ENCODE measurements at regions not wholly inside any gene's neighbourhood (a gene's known extent, or its start where the extent isn't known, plus 50 kb on each side); places are given as distances from the start of the nearest gene placed in this dataset.

DNA sequence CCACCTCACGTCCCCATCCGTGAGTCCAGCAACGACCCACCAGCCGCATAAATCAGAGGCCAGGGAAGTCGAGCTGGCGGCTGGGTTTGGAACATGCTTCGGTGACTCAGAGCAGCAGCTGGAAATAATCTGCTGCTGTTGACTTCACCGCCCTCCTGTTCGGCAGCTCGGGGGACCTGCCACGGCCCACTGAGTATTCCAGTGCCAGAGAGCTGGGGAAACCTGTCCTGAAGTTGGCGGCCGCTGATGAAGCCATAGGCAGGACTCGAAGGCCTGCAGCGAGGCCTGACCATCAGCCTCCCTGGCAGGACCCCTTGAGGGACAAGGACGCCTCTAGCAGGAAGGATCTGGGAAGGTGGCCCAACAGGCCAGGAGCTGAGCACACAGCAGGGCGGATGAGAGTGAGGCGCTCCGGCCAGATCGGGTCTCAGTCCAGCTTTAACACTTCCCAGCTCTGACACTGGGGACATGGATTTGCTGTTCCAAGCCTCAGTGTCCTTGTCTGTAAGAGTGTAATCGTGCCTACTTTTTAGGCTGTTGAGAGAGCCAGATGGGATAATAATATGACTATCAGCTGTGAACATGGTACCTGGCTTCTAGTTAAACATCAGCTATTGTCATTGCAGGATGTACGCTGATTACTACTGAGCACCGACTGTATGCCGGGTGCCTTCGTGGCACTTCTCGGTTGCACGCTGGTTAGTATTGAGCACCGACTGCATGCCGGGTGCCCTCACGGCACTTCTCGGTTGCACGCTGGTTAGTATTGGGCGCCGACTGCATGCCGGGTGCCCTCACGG is 50.4 kb upstream of the CIBAR2 start:
- no peak for DNase-seq

- no peak for DNase-seq
Observed at GRCh38 chr16:85163278-85164112, 51.2 kb upstream of the CIBAR2 start.

DNA sequence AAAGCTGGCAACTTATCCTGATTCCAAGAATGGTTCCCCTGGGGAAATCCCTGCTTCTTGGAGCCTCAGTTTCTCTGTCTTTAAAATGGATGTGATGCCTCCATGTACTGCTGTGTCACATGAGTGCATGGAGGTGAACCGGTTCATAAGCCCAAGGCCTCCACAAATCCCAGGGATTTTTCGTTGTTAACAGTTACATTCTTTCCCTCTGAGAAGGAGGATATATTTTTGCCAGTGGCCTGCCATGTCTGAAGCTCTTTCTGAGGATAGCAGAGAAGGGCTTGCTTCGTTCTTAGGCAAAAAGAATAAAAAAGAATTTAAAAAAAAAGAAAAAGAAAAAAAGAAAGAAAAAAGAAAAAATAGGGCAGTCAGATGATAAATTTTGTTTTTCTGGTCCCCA is 52.2 kb upstream of the CIBAR2 start:
- no peak for DNase-seq

DNA sequence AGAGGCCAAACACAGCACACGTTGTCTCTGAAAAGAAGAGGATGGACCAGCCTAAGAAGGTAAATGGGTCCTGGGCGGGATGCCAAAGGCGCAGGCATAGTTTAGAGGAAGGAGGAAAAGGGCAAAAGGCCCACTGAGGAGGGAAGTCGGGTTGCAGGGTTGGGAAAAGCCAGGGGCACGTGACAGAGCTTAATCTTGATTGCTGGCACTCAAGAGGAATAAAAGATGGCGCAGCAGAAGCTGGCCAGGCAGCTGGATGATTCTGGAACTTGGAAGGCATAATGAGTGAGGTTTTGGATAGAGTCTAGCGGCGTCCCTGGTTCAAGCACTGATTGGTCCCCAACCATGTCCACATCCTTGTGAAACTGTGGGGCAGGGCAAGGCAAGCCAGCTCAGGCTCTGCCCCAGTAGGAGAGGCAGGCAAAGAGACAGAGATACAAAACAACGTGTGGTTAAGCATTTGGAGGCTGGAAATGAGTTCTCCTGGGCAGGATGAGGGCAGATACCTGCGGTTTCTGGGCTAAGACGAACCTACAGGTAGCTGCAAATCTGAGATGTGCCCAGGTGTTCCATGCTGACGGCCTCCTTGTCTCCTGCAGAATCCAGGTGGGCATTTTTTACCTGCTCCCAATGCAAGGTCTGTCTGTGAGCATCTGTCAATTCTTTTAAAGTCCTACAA is 52.7 kb upstream of the CIBAR2 start:
- DNase-seq = no peak

GRCh38 chr16:85165781-85166180 is 53.5 kb upstream of the CIBAR2 start:
- DNase-seq = no peak

DNA sequence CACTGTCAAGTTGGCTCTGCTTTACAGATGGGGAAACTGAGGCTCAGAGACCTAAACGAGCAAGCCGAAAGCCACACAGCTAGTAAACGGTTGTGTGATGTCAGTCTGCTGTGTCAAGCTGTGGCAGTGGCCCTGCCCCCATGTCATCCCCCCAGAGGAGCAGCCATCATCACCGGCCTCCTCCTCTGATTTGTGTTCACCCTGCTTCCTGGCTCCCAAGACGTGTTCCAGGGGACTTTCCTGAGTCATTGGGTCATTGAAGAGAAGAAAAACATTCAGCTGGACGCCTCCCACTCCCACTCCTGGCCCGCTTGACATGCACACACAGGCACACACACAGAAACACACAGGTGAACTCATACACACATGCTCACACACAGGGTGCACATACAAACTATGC is 54.0 kb upstream of the CIBAR2 start:
- DNase-seq = no peak

- DNase-seq = no peak
Observed at GRCh38 chr16:85166699-85167588, 54.7 kb upstream of the CIBAR2 start.

DNA sequence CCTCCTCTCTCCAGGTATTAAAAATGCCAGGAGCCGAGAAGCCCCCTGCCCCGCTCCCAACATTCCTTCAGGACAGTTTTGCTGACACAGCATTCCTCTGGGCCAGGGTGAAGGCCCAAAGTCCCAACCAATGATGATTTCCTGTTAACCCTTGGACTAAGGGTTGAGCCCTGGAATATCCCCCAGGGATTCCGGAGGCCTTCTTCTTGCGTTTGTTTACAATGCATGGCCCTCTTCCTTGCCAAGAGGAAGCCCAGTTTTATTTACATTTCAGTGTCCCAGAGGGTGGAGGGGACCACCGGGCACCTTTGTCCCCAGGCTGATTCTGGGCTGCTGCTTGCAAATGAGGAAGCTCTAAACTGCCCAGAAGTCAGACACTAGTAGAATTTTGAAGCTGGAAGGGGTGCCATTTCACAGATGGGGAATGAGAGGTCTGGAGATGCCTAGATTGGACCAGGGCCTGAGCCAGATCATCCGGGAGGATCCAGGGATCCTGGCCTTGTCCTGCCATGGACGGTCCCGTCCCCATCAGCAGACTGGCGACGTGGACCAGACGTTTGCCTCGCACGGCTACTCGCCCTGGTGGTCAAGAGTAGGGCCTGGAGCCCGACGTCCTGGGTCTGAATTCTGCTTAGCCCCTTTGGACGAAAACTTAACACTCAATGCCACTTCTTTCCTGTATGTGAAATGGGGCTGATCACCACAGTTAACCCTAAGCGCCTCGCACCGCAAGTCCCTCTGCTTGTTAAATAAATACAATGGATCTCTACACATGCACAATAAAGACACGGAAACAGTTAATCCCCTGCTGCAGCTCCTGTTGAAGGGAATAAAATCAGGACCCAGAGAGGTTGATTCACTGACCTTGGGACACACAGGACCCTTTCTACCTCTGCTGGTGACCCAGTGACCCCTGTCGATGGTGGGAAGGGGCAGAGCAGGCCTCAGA is 55.6 kb upstream of the CIBAR2 start:
- DNase-seq = no peak

DNA sequence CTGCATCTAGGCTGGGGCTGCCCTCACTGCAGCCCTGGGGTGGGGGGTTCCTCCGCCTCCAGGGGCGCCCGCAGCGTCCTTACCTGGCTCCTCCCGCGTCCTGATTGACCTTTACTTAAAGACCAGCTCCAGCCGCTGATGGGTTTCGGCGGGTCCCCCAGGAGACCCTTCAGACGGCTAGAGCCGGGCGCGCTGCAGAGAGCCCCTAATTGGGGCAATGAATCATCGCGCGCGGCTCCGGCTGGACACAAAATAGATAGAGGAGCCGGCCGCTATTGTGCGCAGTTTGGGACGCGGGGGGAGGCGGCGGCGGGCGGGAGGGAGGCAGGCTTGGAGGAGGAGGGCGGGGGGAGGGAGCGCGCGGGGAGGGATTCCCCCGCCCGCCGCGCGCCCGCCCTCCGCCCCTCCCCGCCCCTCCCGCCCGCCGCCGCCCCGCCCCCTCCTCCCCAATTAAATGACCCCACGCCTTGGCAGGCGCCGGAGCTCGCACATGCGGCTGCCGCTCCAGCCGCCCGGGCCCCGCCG is 56.5 kb upstream of the CIBAR2 start:
- DNase-seq = no peak

DNA sequence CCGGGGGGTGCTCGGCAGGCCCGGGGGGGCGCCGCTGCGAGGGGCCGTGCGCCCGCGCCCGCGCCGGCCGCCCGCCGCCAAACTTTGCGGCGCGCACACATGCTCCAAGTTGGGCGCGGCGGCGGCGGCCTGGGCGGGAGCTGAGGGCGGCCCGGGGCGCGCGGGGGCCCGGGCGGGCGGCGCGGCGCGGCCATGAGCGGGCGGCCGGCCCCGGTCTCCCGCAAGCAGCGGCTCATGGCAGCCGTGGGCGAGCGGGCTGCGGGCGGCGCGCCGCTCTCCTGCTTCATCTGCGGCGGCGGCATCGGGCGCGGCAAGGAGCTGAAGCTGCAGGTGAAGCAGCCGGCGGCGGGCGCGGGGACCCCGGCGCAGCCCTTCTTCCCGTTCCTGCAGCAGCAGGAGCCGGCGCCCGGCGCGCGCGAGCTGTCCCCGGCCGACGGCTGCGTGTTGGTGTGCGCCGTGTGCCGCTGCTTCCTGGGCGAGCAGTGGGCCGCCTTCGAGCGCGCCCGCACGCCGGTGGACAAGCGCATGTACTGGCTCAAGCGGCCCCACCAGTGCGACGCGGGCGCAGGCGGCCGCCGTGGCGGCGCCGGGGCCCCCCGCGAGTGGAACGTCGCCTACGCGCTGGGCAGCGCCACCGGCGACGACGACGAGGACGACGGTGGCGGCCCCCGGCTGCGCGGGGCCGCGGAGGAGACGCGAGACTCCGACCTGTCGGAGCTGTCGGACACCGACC is 57.2 kb upstream of the CIBAR2 start:
- no peak for DNase-seq

GRCh38 chr16:85170066-85170491 is 57.8 kb upstream of the CIBAR2 start:
- no peak for DNase-seq

DNA sequence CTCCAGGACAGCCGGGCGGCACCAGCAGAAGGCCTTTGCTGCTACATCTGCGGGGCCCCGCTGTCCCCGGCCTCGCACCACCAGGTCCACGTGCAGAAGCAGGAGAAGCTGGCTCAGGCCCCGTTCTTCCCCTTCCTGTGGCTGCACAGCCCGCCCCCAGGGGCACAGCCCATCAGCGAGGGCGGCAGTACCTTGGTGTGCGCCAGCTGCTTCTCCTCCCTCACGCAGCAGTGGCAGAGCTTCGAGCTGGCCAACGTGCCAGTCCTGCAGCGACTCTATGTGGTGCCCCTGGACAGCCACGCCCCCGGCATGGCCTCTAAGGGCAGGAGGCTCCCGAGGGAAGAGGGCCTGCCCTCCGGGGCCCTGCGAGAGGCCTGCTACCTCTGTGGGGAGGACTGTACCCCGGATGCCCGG is 58.3 kb upstream of the CIBAR2 start:
- DNase-seq = no peak

DNA sequence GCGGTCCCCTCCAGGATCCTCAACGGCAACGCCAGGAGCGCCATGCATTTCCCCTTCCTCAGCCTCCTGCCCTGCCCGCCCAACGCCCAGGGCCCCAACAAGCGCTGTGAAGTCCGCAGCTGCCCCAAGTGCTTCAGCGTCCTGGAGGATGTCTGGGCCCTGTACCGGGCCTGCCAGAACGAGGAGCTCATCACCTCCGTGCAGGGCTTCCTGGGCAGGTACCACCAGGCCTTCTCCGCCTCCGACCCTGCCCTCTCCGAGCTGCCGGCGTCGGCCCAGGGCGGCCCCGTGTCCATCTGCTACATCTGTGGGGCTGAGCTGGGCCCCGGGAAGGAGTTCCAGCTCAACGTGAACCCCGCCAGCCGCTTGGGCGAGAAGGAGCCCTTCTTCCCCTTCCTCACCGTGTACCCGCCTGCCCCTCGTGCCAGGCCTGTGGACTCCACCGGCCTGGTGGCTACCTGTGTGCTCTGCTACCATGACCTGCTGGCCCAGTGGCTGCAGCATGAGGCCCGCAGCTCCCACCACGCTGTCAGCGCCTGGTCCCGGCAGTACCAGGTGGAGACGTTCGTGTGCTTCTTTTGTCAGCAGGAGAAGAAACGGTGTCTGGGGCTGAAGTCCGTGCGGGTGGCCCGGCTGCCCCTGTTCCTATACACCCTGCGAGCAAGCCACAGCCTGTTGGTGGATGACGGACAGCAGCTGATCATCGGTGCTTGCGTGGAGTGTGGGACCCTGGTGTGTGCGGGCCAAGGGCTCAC is 58.9 kb upstream of the CIBAR2 start:
- no peak for DNase-seq

GRCh38 chr16:85171759-85172454 is 59.6 kb upstream of the CIBAR2 start:
- DNase-seq = no peak

- no peak for DNase-seq
Observed at GRCh38 chr16:85172455-85173145, 60.3 kb upstream of the CIBAR2 start.

DNA sequence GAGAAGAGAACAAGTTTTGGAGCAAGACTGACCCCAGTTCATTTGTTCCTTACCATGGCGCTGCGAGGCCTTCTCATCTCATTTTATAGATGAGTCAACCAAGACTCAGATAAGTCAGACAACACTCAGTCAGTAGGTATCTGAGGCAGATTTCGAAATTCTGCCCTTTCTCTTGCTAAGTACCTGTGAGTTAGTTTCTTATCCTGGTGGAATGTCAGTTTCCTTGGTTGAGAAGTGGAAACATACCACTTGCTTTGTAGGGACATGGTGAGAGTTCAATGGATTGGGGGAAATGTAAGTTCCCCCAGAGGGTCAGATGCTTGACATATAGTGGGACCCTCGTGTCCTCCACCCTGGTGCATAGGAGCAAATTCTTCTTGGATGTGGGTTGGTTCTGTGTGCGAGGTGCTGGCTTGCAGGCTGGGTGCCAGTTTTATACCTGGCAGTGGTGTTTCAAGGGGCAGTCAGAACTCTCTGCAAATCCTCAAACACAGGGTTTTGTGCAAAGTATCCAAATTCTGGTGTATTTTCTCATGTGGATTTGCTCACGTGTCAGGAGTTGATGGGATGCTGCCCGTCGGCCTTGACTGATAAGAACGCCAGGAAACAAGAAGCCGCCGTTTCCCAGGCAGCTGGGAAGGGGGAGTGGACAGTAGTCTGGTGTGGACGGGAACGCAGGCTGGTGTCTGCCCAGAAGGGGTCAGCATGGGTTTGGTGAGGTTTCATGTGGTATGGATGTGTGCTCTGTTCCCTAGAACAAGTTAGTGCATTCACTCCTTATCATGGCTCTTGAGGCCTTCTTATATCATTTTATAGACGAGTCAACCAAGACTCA is 61.1 kb upstream of the CIBAR2 start:
- no peak for DNase-seq
